Endothelial cell of umbilical vein (primary cell): ENCODE measurements at regions not wholly inside any gene's neighbourhood (a gene's known extent, or its start where the extent isn't known, plus 50 kb on each side); places are given as distances from the start of the nearest gene placed in this dataset.

ENCODE experiments used
- BruUV-seq: library from RNA; stranded (reverse); fragments of 400-500 nt; replicated peaks from 2 replicates; lab custom pipeline; 2021; lab: Mats Ljungman, UMichigan
- CTCF ChIA-PET: fragments of 300-600, 350-600 bp; sonication (Branson Sonifier 250); formaldehyde crosslinking; loops from one replicate; lab custom pipeline; 2021; ENCODE audit warnings: antibody characterized with exemption, inconsistent platforms; lab: Charles Lee
- POLR2A ChIA-PET: fragments of 300-600, 350-600 bp; sonication (Branson Sonifier 250); formaldehyde crosslinking; loops from one replicate; lab custom pipeline; 2021; ENCODE audit warnings: antibody characterized with exemption, inconsistent platforms; lab: Charles Lee
- DNase-seq: peaks from one replicate; pipeline ENCODE4 v3.0.0-alpha.2; 2011; ENCODE audit warnings: low read depth, low spot score
- FAIRE-seq: peaks from 2 replicates; lab custom pipeline; 2011; peaks lifted over from hg19 to GRCh38; lab: Jason Lieb, UNC
- H2AFZ ChIP-seq: 2 replicates; pipeline ENCODE4 v1.6.0; 2012; ENCODE audit warnings: low read depth, low read length, control low read depth, inconsistent platforms
- H3K27ac ChIP-seq: 2 replicates; pipeline ENCODE4 v1.5.1; 2011; ENCODE audit warnings: low read depth, mild to moderate bottlenecking, control low read depth, low read length, moderate library complexity; ENCODE audit not compliant: insufficient read depth
- H3K27me3 ChIP-seq, 2 experiments: 2 replicates each; pipeline versions ENCODE4 v1.6.0 to v1.6.1; 2011; ENCODE audit warnings: low read length in 2 of 2, mixed read lengths in 1 of 2; ENCODE audit not compliant: control insufficient read depth in 2 of 2, insufficient read depth in 2 of 2
- H3K36me3 ChIP-seq, 2 experiments: 2 replicates in 1 of 2; 3 replicates in 1 of 2; pipeline ENCODE4 v1.5.1; 2011; ENCODE audit warnings: low read length in 2 of 2, mild to moderate bottlenecking in 1 of 2, moderate library complexity in 1 of 2; ENCODE audit not compliant: control insufficient read depth in 2 of 2, insufficient read depth in 2 of 2; ENCODE audit errors: extremely low read depth in 1 of 2
- H3K4me1 ChIP-seq: 3 replicates; pipeline ENCODE4 v1.5.1; 2011; ENCODE audit warnings: mild to moderate bottlenecking, low read length; ENCODE audit not compliant: control insufficient read depth, insufficient read depth; ENCODE audit errors: extremely low read depth
- H3K4me2 ChIP-seq: 2 replicates; pipeline ENCODE4 v1.6.1; 2011; ENCODE audit warnings: low read length, control low read depth, mixed read lengths; ENCODE audit not compliant: insufficient read depth
- H3K4me3 ChIP-seq, 3 experiments: fragments of 200-600 bp in 1 of 3; sonication (generic), shearing (Covaris generic) in 1 of 3; replicated peaks in 1 of 3; 2 replicates each; pipeline ENCODE4 v1.5.1; 2011 to 2016; ENCODE audit warnings: control low read depth in 3 of 3, low read length in 3 of 3, mild to moderate bottlenecking in 2 of 3, inconsistent platforms in 1 of 3, low read depth in 1 of 3, moderate library complexity in 1 of 3; ENCODE audit not compliant: insufficient read depth in 1 of 3
- H3K79me2 ChIP-seq: 2 replicates; pipeline ENCODE4 v1.6.0; 2012; ENCODE audit warnings: low read length, inconsistent platforms; ENCODE audit not compliant: control insufficient read depth, insufficient read depth
- H3K9ac ChIP-seq: replicated peaks from 2 replicates; pipeline ENCODE3; 2011; ENCODE audit warnings: low read length, control low read depth; ENCODE audit not compliant: insufficient read depth; ENCODE audit errors: extremely low read depth
- H3K9me1 ChIP-seq: replicated peaks from 3 replicates; pipeline ENCODE4 v1.6.0; 2011; ENCODE audit warnings: mild to moderate bottlenecking, low read length; ENCODE audit not compliant: control insufficient read depth, insufficient read depth; ENCODE audit errors: extremely low read depth
- H3K9me3 ChIP-seq: replicated peaks from 2 replicates; pipeline ENCODE4 v1.5.1; 2012; ENCODE audit warnings: low read length, inconsistent platforms; ENCODE audit not compliant: control insufficient read depth, insufficient read depth
- H4K20me1 ChIP-seq: replicated peaks from 2 replicates; pipeline ENCODE3; 2011; ENCODE audit warnings: mild to moderate bottlenecking, low read length; ENCODE audit not compliant: control insufficient read depth, insufficient read depth; ENCODE audit errors: extremely low read depth
- CTCF ChIP-seq, 2 donors: IDR thresholded peaks; 1 replicate in 1 of 2; 2 replicates in 1 of 2; pipeline ENCODE4 v1.5.1; 2011; ENCODE audit warnings: low read length in 2 of 2, mild to moderate bottlenecking in 2 of 2, moderate library complexity in 2 of 2, control low read depth in 1 of 2, inconsistent platforms in 1 of 2, low read depth in 1 of 2; ENCODE audit not compliant: insufficient read depth in 1 of 2; ENCODE audit errors: extremely low read depth in 1 of 2
- FOS ChIP-seq: IDR thresholded peaks from 2 replicates; pipeline ENCODE4 v1.6.1; 2011; ENCODE audit warnings: mild to moderate bottlenecking, low read length, moderate library complexity, borderline replicate concordance; ENCODE audit not compliant: insufficient read depth
- MAX ChIP-seq: IDR thresholded peaks from 2 replicates; pipeline ENCODE4 v1.6.1; 2011; ENCODE audit not compliant: insufficient read depth, insufficient read length
- POLR2A ChIP-seq: IDR thresholded peaks from 2 replicates; pipeline ENCODE4 v1.6.1; 2012; ENCODE audit warnings: low read depth, mild to moderate bottlenecking, control low read depth, low read length
- POLR2AphosphoS5 ChIP-seq: IDR thresholded peaks from 2 replicates; pipeline ENCODE4 v1.6.1; 2012; ENCODE audit warnings: low read depth, mild to moderate bottlenecking, control low read depth, low read length, moderate library complexity; ENCODE audit not compliant: insufficient read depth
- dilution Hi-C: fragments of 300-500 bp; cut with MboI; formaldehyde crosslinking; loops from one replicate; pipeline ENCODE4 v1.15.0; 2019; ENCODE audit warnings: low sequenced_read_pairs; ENCODE audit not compliant: extremely low pct_ligation_motif_present
- intact Hi-C: fragments of 100-400 bp; cut with micrococcal nuclease; formaldehyde crosslinking; loops from one replicate; pipeline ENCODE4 v1.10.0; 2022

- ChIA-PET CTCF (interaction anchor here (1.3 to 1.5 kb wide), 2 partner anchors 28 to 122 kb away, joined by 3 to 5 read pairs; no protein-coding TSS in a partner anchor), POLR2A (interaction anchor here (0.7 kb wide), 2 partner anchors 10 to 205 kb away, joined by 4 to 7 read pairs; no protein-coding TSS in a partner anchor)
- Histone ChIP-seq H3K4me2 (no peak overlapping the region), H3K27ac (no peak overlapping the region), H3K27me3 (no peaks in the 10 kb centered on the region), H3K4me3 (no peak overlapping the region), H3K36me3 (no peaks in the 10 kb centered on the region), H3K4me1 (peaks cover 9% of the 10 kb centered on the region), H3K9me3 (no peaks in the 10 kb centered on the region), H4K20me1 (no peaks in the 10 kb centered on the region), H2AFZ (no peak overlapping the region), H3K9me1 (no peaks in the 10 kb centered on the region), H3K9ac (no peak overlapping the region), H3K79me2 (no peaks in the 10 kb centered on the region)
- FAIRE-seq (peak; percentile 67), DNase-seq (peak; percentile 66)
- intact Hi-C loops = no loop called here
- no peak for TF ChIP-seq MAX
- peak; percentile 1 for TF ChIP-seq FOS
- TF ChIP-seq POLR2AphosphoS5 = no peak
- BruUV-seq = no TSS peak
- dilution Hi-C loops = no loop called here
These were observed 113.7 kb upstream of the ANKRD1 start for GRCh38 chr10:91034494-91035159.

GRCh38 chr10:91035650-91036292 lies 114.9 kb upstream of the ANKRD1 start:
- dilution Hi-C loops (no loop called here), intact Hi-C loops (no loop called here)
- H3K27me3 ChIP-seq = no peaks in the 10 kb centered on the region
- no peak for FAIRE-seq
- H3K9ac ChIP-seq = no peak overlapping the region
- no peaks in the 10 kb centered on the region for H3K9me1 ChIP-seq
- H3K79me2 ChIP-seq = no peaks in the 10 kb centered on the region
- no peaks in the 10 kb centered on the region for H3K36me3 ChIP-seq
- H3K27ac ChIP-seq = no peak overlapping the region
- H4K20me1 ChIP-seq = no peaks in the 10 kb centered on the region
- no peak for DNase-seq
- H3K9me3 ChIP-seq = no peaks in the 10 kb centered on the region
- TF ChIP-seq POLR2A (no peak), CTCF (IDR thresholded peaks at IDR 0.05; ENCODE audit: extremely low read depth in 1 of 2, insufficient read depth in 1 of 2, low read depth in 1 of 2, low read length in 2 of 2) (no peak)
- no TSS peak for BruUV-seq
- ChIA-PET POLR2A (no interaction called here), CTCF (interaction anchor here (0.5 to 1.8 kb wide), 5 partner anchors 25 to 178 kb away, joined by 3 to 5 read pairs (median 3); partner anchors contain the start of gene HTR7)
- no peak overlapping the region for H3K4me3 ChIP-seq
- H2AFZ ChIP-seq = no peak overlapping the region
- peaks cover 9% of the 10 kb centered on the region for H3K4me1 ChIP-seq
- H3K4me2 ChIP-seq = no peak overlapping the region
